ENCODE measurements at regions not wholly inside any gene's neighbourhood (a gene's known extent, or its start where the extent isn't known, plus 50 kb on each side); places are given as distances from the start of the nearest gene placed in this dataset.

GRCh38 chr9:108043585-108043984 is 554.0 kb upstream of the KLF4 start:
- TF ChIP-seq CTCF (IDR thresholded peaks at IDR 0.05), result no peak
- no peak for TF ChIP-seq ZFX (IDR thresholded peaks at IDR 0.05; ENCODE audit: borderline replicate concordance)

Measured in 22Rv1 (cell line).